ENCODE measurements at regions not wholly inside any gene's neighbourhood (a gene's known extent, or its start where the extent isn't known, plus 50 kb on each side); places are given as distances from the start of the nearest gene placed in this dataset.
A peak's percentile ranks its signal among the peaks of the same experiment; 100 is the strongest.
"Not testable (repeated sequence)": the region's sequence is repeated elsewhere in the genome, so short reads cannot be mapped to it uniquely, and the experiment has no call there.

- Histone ChIP-seq H3K27me3 (ENCODE audit: control insufficient read depth in 1 of 2, insufficient read depth in 2 of 2, low read length in 2 of 2) (no peaks in the 10 kb centered on the region), H3K27ac (ENCODE audit: low read depth, low read length) (no peak overlapping the region), H3K4me3 (ENCODE audit: low read depth in 1 of 2, low read length in 2 of 2) (no peak overlapping the region), H3K9me3 (ENCODE audit: control insufficient read depth in 1 of 2, low read length in 2 of 2) (no peaks in the 10 kb centered on the region), H3K9ac (ENCODE audit: low read depth in 1 of 2, low read length in 2 of 2) (no peak overlapping the region), H3K4me1 (ENCODE audit: control insufficient read depth in 1 of 2, insufficient read depth in 2 of 2, low read length in 2 of 2) (peaks cover 23% of the 10 kb centered on the region in 2 donors), H3K36me3 (ENCODE audit: control insufficient read depth in 1 of 2, insufficient read depth in 2 of 2, low read length in 2 of 2) (no peaks in the 10 kb centered on the region)
Measured at GRCh38 chr11:57899378-57899777, 124.3 kb upstream of the OR9Q1 start.

- Histone ChIP-seq H3K4me1 (ENCODE audit: control insufficient read depth in 1 of 2, insufficient read depth in 2 of 2, low read length in 2 of 2) (peaks cover 23% of the 10 kb centered on the region in 2 donors), H3K4me3 (ENCODE audit: low read depth in 1 of 2, low read length in 2 of 2) (no peak overlapping the region), H3K9ac (ENCODE audit: low read depth in 1 of 2, low read length in 2 of 2) (no peak overlapping the region), H3K36me3 (ENCODE audit: control insufficient read depth in 1 of 2, insufficient read depth in 2 of 2, low read length in 2 of 2) (no peaks in the 10 kb centered on the region), H3K27me3 (ENCODE audit: control insufficient read depth in 1 of 2, insufficient read depth in 2 of 2, low read length in 2 of 2) (no peaks in the 10 kb centered on the region), H3K27ac (ENCODE audit: low read depth, low read length) (no peak overlapping the region), H3K9me3 (ENCODE audit: control insufficient read depth in 1 of 2, low read length in 2 of 2) (no peaks in the 10 kb centered on the region)
Measured at GRCh38 chr11:57900320-57900719, 123.4 kb upstream of the OR9Q1 start.

- Histone ChIP-seq H3K27me3 (ENCODE audit: control insufficient read depth in 1 of 2, insufficient read depth in 2 of 2, low read length in 2 of 2) (no peaks in the 10 kb centered on the region), H3K4me1 (ENCODE audit: control insufficient read depth in 1 of 2, insufficient read depth in 2 of 2, low read length in 2 of 2) (peaks cover 23% of the 10 kb centered on the region in 2 donors), H3K9ac (ENCODE audit: low read depth in 1 of 2, low read length in 2 of 2) (no peak overlapping the region), H3K36me3 (ENCODE audit: control insufficient read depth in 1 of 2, insufficient read depth in 2 of 2, low read length in 2 of 2) (no peaks in the 10 kb centered on the region), H3K27ac (ENCODE audit: low read depth, low read length) (no peak overlapping the region), H3K9me3 (ENCODE audit: control insufficient read depth in 1 of 2, low read length in 2 of 2) (no peaks in the 10 kb centered on the region), H3K4me3 (ENCODE audit: low read depth in 1 of 2, low read length in 2 of 2) (no peak overlapping the region)
Measured at GRCh38 chr11:57901278-57901677, 122.4 kb upstream of the OR9Q1 start.

GRCh38 chr11:57901756-57902155 is 121.9 kb upstream of the OR9Q1 start:
- no peak overlapping the region for H3K27ac ChIP-seq (ENCODE audit: low read depth, low read length)
- H3K9me3 ChIP-seq (ENCODE audit: control insufficient read depth in 1 of 2, low read length in 2 of 2): no peaks in the 10 kb centered on the region
- no peak overlapping the region for H3K9ac ChIP-seq (ENCODE audit: low read depth in 1 of 2, low read length in 2 of 2)
- peaks cover 23% of the 10 kb centered on the region in 2 donors for H3K4me1 ChIP-seq (ENCODE audit: control insufficient read depth in 1 of 2, insufficient read depth in 2 of 2, low read length in 2 of 2)
- no peaks in the 10 kb centered on the region for H3K27me3 ChIP-seq (ENCODE audit: control insufficient read depth in 1 of 2, insufficient read depth in 2 of 2, low read length in 2 of 2)
- no peaks in the 10 kb centered on the region for H3K36me3 ChIP-seq (ENCODE audit: control insufficient read depth in 1 of 2, insufficient read depth in 2 of 2, low read length in 2 of 2)
- no peak overlapping the region for H3K4me3 ChIP-seq (ENCODE audit: low read depth in 1 of 2, low read length in 2 of 2)

- H3K27me3 ChIP-seq (ENCODE audit: control insufficient read depth in 1 of 2, insufficient read depth in 2 of 2, low read length in 2 of 2): no peaks in the 10 kb centered on the region
- H3K27ac ChIP-seq (ENCODE audit: low read depth, low read length): no peak overlapping the region
- no peak overlapping the region for H3K9ac ChIP-seq (ENCODE audit: low read depth in 1 of 2, low read length in 2 of 2)
- H3K4me3 ChIP-seq (ENCODE audit: low read depth in 1 of 2, low read length in 2 of 2): no peak overlapping the region
- H3K4me1 ChIP-seq (ENCODE audit: control insufficient read depth in 1 of 2, insufficient read depth in 2 of 2, low read length in 2 of 2): peaks cover 23% of the 10 kb centered on the region in 2 donors
- no peaks in the 10 kb centered on the region for H3K9me3 ChIP-seq (ENCODE audit: control insufficient read depth in 1 of 2, low read length in 2 of 2)
- no peaks in the 10 kb centered on the region for H3K36me3 ChIP-seq (ENCODE audit: control insufficient read depth in 1 of 2, insufficient read depth in 2 of 2, low read length in 2 of 2)
Measured at GRCh38 chr11:57903011-57903410, 120.7 kb upstream of the OR9Q1 start.

GRCh38 chr11:57903441-57904123 is 120.1 kb upstream of the OR9Q1 start:
- Histone ChIP-seq H3K4me3 (ENCODE audit: low read depth in 1 of 2, low read length in 2 of 2) (no peak overlapping the region), H3K9ac (ENCODE audit: low read depth in 1 of 2, low read length in 2 of 2) (peak overlapping the region in 1 of 2 donors; percentile 6), H3K27me3 (ENCODE audit: control insufficient read depth in 1 of 2, insufficient read depth in 2 of 2, low read length in 2 of 2) (no peaks in the 10 kb centered on the region), H3K27ac (ENCODE audit: low read depth, low read length) (no peak overlapping the region), H3K9me3 (ENCODE audit: control insufficient read depth in 1 of 2, low read length in 2 of 2) (no peaks in the 10 kb centered on the region), H3K36me3 (ENCODE audit: control insufficient read depth in 1 of 2, insufficient read depth in 2 of 2, low read length in 2 of 2) (no peaks in the 10 kb centered on the region), H3K4me1 (ENCODE audit: control insufficient read depth in 1 of 2, insufficient read depth in 2 of 2, low read length in 2 of 2) (peaks cover 23% of the 10 kb centered on the region in 2 donors)

GRCh38 chr11:57904376-57904775 is 119.3 kb upstream of the OR9Q1 start:
- no peak overlapping the region for H3K4me3 ChIP-seq (ENCODE audit: low read depth in 1 of 2, low read length in 2 of 2)
- H3K27me3 ChIP-seq (ENCODE audit: control insufficient read depth in 1 of 2, insufficient read depth in 2 of 2, low read length in 2 of 2): no peaks in the 10 kb centered on the region
- no peaks in the 10 kb centered on the region for H3K36me3 ChIP-seq (ENCODE audit: control insufficient read depth in 1 of 2, insufficient read depth in 2 of 2, low read length in 2 of 2)
- H3K9me3 ChIP-seq (ENCODE audit: control insufficient read depth in 1 of 2, low read length in 2 of 2): no peaks in the 10 kb centered on the region
- no peak overlapping the region for H3K27ac ChIP-seq (ENCODE audit: low read depth, low read length)
- H3K9ac ChIP-seq (ENCODE audit: low read depth in 1 of 2, low read length in 2 of 2): peak overlapping the region in 1 of 2 donors; percentile 6
- peaks cover 23% of the 10 kb centered on the region in 2 donors for H3K4me1 ChIP-seq (ENCODE audit: control insufficient read depth in 1 of 2, insufficient read depth in 2 of 2, low read length in 2 of 2)

- Histone ChIP-seq H3K27ac (ENCODE audit: low read depth, low read length) (no peak overlapping the region), H3K27me3 (ENCODE audit: control insufficient read depth in 1 of 2, insufficient read depth in 2 of 2, low read length in 2 of 2) (no peaks in the 10 kb centered on the region)
Measured at GRCh38 chr11:57905439-57905838, 118.2 kb upstream of the OR9Q1 start.

GRCh38 chr11:57908399-57908798 is 115.3 kb upstream of the OR9Q1 start:
- H3K36me3 ChIP-seq (ENCODE audit: control insufficient read depth in 1 of 2, insufficient read depth in 2 of 2, low read length in 2 of 2); H3K9me3 ChIP-seq (ENCODE audit: control insufficient read depth in 1 of 2, low read length in 2 of 2): not testable (repeated sequence)

More at GRCh38 chr11:57905439-57905838, 118.2 kb upstream of the OR9Q1 start:
- Histone ChIP-seq H3K4me3 (ENCODE audit: low read depth in 1 of 2, low read length in 2 of 2) (no peak overlapping the region), H3K9me3 (ENCODE audit: control insufficient read depth in 1 of 2, low read length in 2 of 2) (no peaks in the 10 kb centered on the region), H3K4me1 (ENCODE audit: control insufficient read depth in 1 of 2, insufficient read depth in 2 of 2, low read length in 2 of 2) (peaks cover 20 to 22% of the 10 kb centered on the region in 2 donors), H3K9ac (ENCODE audit: low read depth in 1 of 2, low read length in 2 of 2) (no peak overlapping the region), H3K36me3 (ENCODE audit: control insufficient read depth in 1 of 2, insufficient read depth in 2 of 2, low read length in 2 of 2) (no peaks in the 10 kb centered on the region)

GRCh38 chr11:57911522-57911921 is 112.2 kb upstream of the OR9Q1 start:
- not testable (repeated sequence) for H3K4me1 ChIP-seq (ENCODE audit: control insufficient read depth in 1 of 2, insufficient read depth in 2 of 2, low read length in 2 of 2); H3K9me3 ChIP-seq (ENCODE audit: control insufficient read depth in 1 of 2, low read length in 2 of 2); H3K9ac ChIP-seq (ENCODE audit: low read depth in 1 of 2, low read length in 2 of 2); H3K27me3 ChIP-seq (ENCODE audit: control insufficient read depth in 1 of 2, insufficient read depth in 2 of 2, low read length in 2 of 2); H3K27ac ChIP-seq (ENCODE audit: low read depth, low read length); H3K36me3 ChIP-seq (ENCODE audit: control insufficient read depth in 1 of 2, insufficient read depth in 2 of 2, low read length in 2 of 2); H3K4me3 ChIP-seq (ENCODE audit: low read depth in 1 of 2, low read length in 2 of 2)

More at GRCh38 chr11:57908399-57908798, 115.3 kb upstream of the OR9Q1 start:
- H3K4me3 ChIP-seq (ENCODE audit: low read depth in 1 of 2, low read length in 2 of 2); H3K4me1 ChIP-seq (ENCODE audit: control insufficient read depth in 1 of 2, insufficient read depth in 2 of 2, low read length in 2 of 2); H3K27me3 ChIP-seq (ENCODE audit: control insufficient read depth in 1 of 2, insufficient read depth in 2 of 2, low read length in 2 of 2); H3K9ac ChIP-seq (ENCODE audit: low read depth in 1 of 2, low read length in 2 of 2); H3K27ac ChIP-seq (ENCODE audit: low read depth, low read length): not testable (repeated sequence)

Measured in duodenal mucosa (tissue), 2 donors.